Esophagus squamous epithelium (tissue), 5 donors: ENCODE measurements at regions not wholly inside any gene's neighbourhood (a gene's known extent, or its start where the extent isn't known, plus 50 kb on each side); places are given as distances from the start of the nearest gene placed in this dataset.

ENCODE experiments used
- DNase-seq: peaks from one replicate; lab custom pipeline; 2025; lab: John Stamatoyannopoulos, UW
- H3K27ac ChIP-seq, 4 donors: fragments of 200-600 bp; sonication (generic); one replicate each; pipeline ENCODE4 v1.5.1; 2016 to 2019; ENCODE audit warnings: mild to moderate bottlenecking in 1 of 4
- H3K27me3 ChIP-seq, 4 donors: fragments of 200-600 bp; sonication (generic); 1 replicate in 3 of 4; 2 replicates in 1 of 4; pipeline versions ENCODE4 v1.5.1 to v1.6.0; 2017 to 2021; ENCODE audit warnings: antibody characterized with exemption in 1 of 4
- H3K36me3 ChIP-seq, 3 donors: fragments of 200-600 bp; sonication (generic); one replicate each; pipeline ENCODE4 v1.5.1; 2016 to 2019
- H3K4me1 ChIP-seq, 3 donors: fragments of 200-600 bp; sonication (generic); one replicate each; pipeline ENCODE4 v1.5.1; 2017 to 2019
- H3K4me3 ChIP-seq, 4 donors: fragments of 200-600 bp; sonication (generic); 1 replicate in 3 of 4; 2 replicates in 1 of 4; pipeline ENCODE4 v1.5.1; 2016 to 2019; ENCODE audit warnings: mild to moderate bottlenecking in 2 of 4, moderate library complexity in 1 of 4
- H3K9me3 ChIP-seq, 3 donors: fragments of 200-600 bp; sonication (generic); one replicate each; pipeline ENCODE4 v1.5.1; 2016 to 2019
- POLR2A ChIP-seq, 4 donors: fragments of 450-650 bp; IDR thresholded peaks; one replicate each; pipeline ENCODE4 v1.6.1; 2017; ENCODE audit warnings: antibody characterized with exemption in 4 of 4, mild to moderate bottlenecking in 4 of 4, moderate library complexity in 3 of 4
- WGBS, 2 donors: methylation state at CpG; one replicate each; pipeline ENCODE4 v1.1.5; 2018; 5-methylcytosine and 5-hydroxymethylcytosine counted together
- intact Hi-C: fragments of 100-400 bp; cut with DNase I; formaldehyde crosslinking; loops from one replicate; pipeline ENCODE4 v1.15.0; 2022
- TF ChIP-seq, protein P1 (sequence below), 6 experiments: fragments of 450-650 bp in 4 of 6; fragments of 200-600 bp in 2 of 6; sonication (generic) in 2 of 6; IDR thresholded peaks; one replicate each; pipeline ENCODE4 v1.5.1; 2016 to 2019; ENCODE audit warnings: antibody characterized with exemption in 6 of 6, mild to moderate bottlenecking in 4 of 6, moderate library complexity in 4 of 6
- donor health status: DM: yes; HTN: yes; CAD: no.

DNA sequence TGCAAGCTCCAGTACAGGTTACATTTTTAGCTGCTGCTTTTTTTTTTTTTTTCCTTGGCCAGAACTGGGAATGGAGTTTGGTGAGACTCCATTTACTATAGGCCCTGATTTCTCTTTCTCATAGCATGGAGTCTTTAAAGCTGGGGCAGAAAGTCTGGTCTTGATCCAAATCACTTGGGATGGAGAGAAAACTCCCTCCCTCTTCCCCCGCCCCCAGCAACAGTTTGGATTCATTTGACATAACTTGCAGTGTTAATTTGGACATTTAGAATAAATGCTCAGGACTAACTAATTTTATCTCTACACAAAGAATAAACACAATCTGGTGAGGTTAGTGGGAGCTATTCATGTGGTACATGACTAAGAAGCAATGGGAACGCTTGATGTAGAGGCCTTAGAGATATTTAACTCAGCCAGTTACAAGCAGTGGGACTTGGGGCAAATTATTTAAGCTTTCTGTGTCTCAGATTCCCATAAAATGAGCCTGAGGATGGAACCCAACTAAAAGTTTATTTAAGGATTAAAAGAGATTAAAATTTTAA, 107.3 kb upstream of the ARHGAP5 start:
- no peaks in the 10 kb centered on the region for H3K36me3 ChIP-seq
- H3K9me3 ChIP-seq: peaks cover 0 to 15% (median 0%) of the 10 kb centered on the region in 3 donors
- intact Hi-C loops: no loop called here
- no peak overlapping the region for H3K4me3 ChIP-seq
- no peak for TF ChIP-seq POLR2A (IDR thresholded peaks at IDR 0.05)
- TF ChIP-seq, protein P1, sequence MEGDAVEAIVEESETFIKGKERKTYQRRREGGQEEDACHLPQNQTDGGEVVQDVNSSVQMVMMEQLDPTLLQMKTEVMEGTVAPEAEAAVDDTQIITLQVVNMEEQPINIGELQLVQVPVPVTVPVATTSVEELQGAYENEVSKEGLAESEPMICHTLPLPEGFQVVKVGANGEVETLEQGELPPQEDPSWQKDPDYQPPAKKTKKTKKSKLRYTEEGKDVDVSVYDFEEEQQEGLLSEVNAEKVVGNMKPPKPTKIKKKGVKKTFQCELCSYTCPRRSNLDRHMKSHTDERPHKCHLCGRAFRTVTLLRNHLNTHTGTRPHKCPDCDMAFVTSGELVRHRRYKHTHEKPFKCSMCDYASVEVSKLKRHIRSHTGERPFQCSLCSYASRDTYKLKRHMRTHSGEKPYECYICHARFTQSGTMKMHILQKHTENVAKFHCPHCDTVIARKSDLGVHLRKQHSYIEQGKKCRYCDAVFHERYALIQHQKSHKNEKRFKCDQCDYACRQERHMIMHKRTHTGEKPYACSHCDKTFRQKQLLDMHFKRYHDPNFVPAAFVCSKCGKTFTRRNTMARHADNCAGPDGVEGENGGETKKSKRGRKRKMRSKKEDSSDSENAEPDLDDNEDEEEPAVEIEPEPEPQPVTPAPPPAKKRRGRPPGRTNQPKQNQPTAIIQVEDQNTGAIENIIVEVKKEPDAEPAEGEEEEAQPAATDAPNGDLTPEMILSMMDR (IDR thresholded peaks at IDR 0.05): no peak
- H3K4me1 ChIP-seq: peaks cover 0 to 42% (median 10%) of the 10 kb centered on the region in 3 donors
- WGBS, 2 donors: 63 to 86% methylated on average over 2 of the region's 2 CpGs
- no peak overlapping the region for H3K27ac ChIP-seq
- H3K27me3 ChIP-seq: no peaks in the 10 kb centered on the region
- no peak for DNase-seq

DNA sequence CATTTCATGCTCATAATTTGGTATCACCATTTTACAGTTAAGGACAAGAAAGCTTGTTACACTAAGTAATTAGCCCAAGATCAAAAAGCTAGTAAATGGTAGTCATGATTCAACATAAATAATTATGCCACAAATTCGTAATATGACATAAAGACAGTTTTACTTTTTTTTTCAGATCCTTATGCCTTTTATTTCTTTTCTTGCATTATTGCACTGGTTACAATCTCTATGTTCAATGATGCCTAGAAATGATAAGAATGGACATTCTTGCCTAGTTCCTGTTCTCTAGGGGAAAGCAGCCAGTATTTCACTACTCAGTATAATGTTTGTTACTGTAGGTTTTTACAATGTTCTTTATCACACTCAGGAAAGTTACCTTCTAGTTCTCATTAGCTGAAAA, 106.4 kb upstream of the ARHGAP5 start:
- Histone ChIP-seq H3K9me3 (peaks cover 0 to 16% (median 0%) of the 10 kb centered on the region in 3 donors), H3K4me3 (no peak overlapping the region), H3K27ac (no peak overlapping the region), H3K36me3 (no peaks in the 10 kb centered on the region), H3K4me1 (peaks cover 0 to 34% (median 9%) of the 10 kb centered on the region in 3 donors), H3K27me3 (no peaks in the 10 kb centered on the region)
- DNase-seq: no peak
- TF ChIP-seq, protein P1 (IDR thresholded peaks at IDR 0.05): no peak
- no peak for TF ChIP-seq POLR2A (IDR thresholded peaks at IDR 0.05)
- 65 to 85% methylated on average over 1 of the region's 1 CpG for WGBS, 2 donors
- intact Hi-C loops: no loop called here

DNA sequence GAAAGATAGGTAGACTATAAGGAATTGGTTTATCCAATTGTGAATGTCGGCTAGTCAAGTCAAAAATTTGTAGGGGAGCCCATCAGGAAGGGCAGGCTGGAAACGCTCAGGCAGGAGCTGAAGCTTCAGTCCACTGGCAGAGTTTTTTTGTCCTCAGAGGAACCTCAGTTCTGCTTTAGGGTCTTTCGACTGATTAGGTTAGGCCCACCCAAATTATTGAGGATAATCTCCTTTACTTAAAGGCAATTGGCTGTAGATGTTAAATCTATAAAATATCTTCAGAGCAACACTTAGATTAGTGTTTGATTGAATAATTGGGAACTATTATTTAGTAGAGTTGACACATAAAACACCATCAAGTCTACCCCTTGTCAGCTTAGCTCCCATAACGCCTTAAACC, 105.5 kb upstream of the ARHGAP5 start:
- no peak for DNase-seq
- TF ChIP-seq POLR2A (IDR thresholded peaks at IDR 0.05): no peak
- TF ChIP-seq, protein P1 (IDR thresholded peaks at IDR 0.05): no peak
- Histone ChIP-seq H3K27ac (no peak overlapping the region), H3K27me3 (no peaks in the 10 kb centered on the region), H3K9me3 (peaks cover 0 to 16% (median 0%) of the 10 kb centered on the region in 3 donors), H3K36me3 (no peaks in the 10 kb centered on the region), H3K4me1 (peaks cover 0 to 25% (median under 1%) of the 10 kb centered on the region in 3 donors), H3K4me3 (no peak overlapping the region)
- intact Hi-C loops: no loop called here
- 89% methylated on average over 4 of the region's 4 CpGs for WGBS, 2 donors

DNA sequence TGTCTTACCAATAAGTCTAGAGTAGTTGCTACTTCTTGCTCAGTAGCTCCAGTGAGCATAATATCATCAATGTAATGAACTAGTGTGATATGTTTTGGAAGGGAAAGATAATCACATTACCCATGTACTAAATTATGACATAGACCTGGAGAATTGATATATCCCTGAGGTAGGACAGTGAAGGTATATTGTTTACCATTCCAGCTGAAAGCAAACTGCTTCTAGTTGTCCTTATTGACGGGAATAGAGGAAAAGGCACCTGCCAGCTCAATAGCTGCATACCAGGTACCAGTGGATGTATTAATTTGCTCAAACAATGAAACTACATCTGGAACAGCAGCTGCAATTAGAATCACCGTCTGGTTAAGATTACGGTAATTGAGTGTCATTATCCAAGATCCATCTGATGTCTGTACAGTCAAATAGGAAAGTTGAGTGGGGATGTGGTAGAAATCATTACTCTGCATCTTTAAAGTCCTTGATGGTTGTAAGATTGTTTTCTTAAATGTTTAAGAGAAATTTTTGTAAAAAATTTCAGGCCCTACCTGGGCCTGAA, 100.0 kb upstream of the ARHGAP5 start:
- Histone ChIP-seq H3K36me3 (no peaks in the 10 kb centered on the region), H3K27ac (no peak overlapping the region), H3K27me3 (no peaks in the 10 kb centered on the region), H3K9me3 (peaks cover 0 to 16% (median 0%) of the 10 kb centered on the region in 3 donors), H3K4me1 (no peaks in the 10 kb centered on the region), H3K4me3 (no peak overlapping the region)
- TF ChIP-seq, protein P1 (IDR thresholded peaks at IDR 0.05): no peak
- no peak for TF ChIP-seq POLR2A (IDR thresholded peaks at IDR 0.05)
- intact Hi-C loops: no loop called here
- no peak for DNase-seq
- 88 to 91% methylated on average over 3 of the region's 3 CpGs for WGBS, 2 donors

DNA sequence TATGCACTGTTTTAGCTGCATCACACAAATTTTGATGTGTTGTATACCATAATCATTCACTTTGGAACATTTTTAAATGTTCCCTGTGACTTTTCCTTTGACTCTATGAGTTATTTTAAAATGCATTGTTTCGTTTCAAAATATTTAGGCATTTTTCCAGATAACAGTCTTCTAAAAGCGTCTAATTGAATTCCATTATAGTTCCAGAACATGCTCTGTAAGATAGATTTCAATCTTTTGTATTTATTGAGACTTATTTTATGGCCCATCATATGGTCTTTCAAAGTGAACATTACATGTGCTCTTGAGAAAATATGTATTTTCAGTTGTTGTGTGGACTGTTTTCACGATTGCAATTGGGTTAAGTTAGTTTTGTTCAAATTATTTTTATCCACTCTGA, 98.7 kb upstream of the ARHGAP5 start:
- no peaks in the 10 kb centered on the region for H3K4me1 ChIP-seq
- peaks cover 0 to 23% (median 0%) of the 10 kb centered on the region in 3 donors for H3K9me3 ChIP-seq
- no peak for DNase-seq
- 54 to 62% methylated on average over 3 of the region's 3 CpGs for WGBS, 2 donors
- intact Hi-C loops: no loop called here
- H3K4me3 ChIP-seq: no peak overlapping the region
- H3K27ac ChIP-seq: no peak overlapping the region
- no peaks in the 10 kb centered on the region for H3K36me3 ChIP-seq
- H3K27me3 ChIP-seq: no peaks in the 10 kb centered on the region
- TF ChIP-seq, protein P1 (IDR thresholded peaks at IDR 0.05): no peak
- no peak for TF ChIP-seq POLR2A (IDR thresholded peaks at IDR 0.05)
